Left ventricle myocardium inferior (tissue), 1 donor: ENCODE measurements at regions not wholly inside any gene's neighbourhood (a gene's known extent, or its start where the extent isn't known, plus 50 kb on each side); places are given as distances from the start of the nearest gene placed in this dataset.

Source experiments
- DNase-seq: peaks from one replicate; pipeline ENCODE4 v3.0.0-alpha.2; 2020
- H3K27ac ChIP-seq: fragments of 200-600 bp; replicated peaks from 2 replicates; pipeline ENCODE4 v1.8.0; 2021
- H3K27me3 ChIP-seq: fragments of 200-600 bp; 2 replicates; pipeline ENCODE4 v1.8.0; 2021; ENCODE audit warnings: low read depth
- H3K36me3 ChIP-seq: fragments of 200-600 bp; 2 replicates; pipeline ENCODE4 v1.8.0; 2021
- H3K4me1 ChIP-seq: fragments of 200-600 bp; 2 replicates; pipeline ENCODE4 v1.8.0; 2021
- H3K4me3 ChIP-seq: fragments of 200-600 bp; 2 replicates; pipeline ENCODE4 v1.8.0; 2021; ENCODE audit warnings: mild to moderate bottlenecking, moderate library complexity
- H3K9me3 ChIP-seq: fragments of 200-600 bp; replicated peaks from 2 replicates; pipeline ENCODE4 v1.8.0; 2021
- intact Hi-C: fragments of 100-400 bp; cut with micrococcal nuclease; formaldehyde crosslinking; loops from one replicate; pipeline ENCODE4 v1.11.0; 2022
- TF ChIP-seq, protein P1 (sequence below): fragments of 200-600 bp; IDR thresholded peaks from 2 replicates; pipeline ENCODE4 v1.8.0; 2021; ENCODE audit warnings: antibody characterized with exemption, mild to moderate bottlenecking, borderline replicate concordance
- donor health status: DM: no; HTN: yes; CAD: no; lungs with severe emphysema.

DNA sequence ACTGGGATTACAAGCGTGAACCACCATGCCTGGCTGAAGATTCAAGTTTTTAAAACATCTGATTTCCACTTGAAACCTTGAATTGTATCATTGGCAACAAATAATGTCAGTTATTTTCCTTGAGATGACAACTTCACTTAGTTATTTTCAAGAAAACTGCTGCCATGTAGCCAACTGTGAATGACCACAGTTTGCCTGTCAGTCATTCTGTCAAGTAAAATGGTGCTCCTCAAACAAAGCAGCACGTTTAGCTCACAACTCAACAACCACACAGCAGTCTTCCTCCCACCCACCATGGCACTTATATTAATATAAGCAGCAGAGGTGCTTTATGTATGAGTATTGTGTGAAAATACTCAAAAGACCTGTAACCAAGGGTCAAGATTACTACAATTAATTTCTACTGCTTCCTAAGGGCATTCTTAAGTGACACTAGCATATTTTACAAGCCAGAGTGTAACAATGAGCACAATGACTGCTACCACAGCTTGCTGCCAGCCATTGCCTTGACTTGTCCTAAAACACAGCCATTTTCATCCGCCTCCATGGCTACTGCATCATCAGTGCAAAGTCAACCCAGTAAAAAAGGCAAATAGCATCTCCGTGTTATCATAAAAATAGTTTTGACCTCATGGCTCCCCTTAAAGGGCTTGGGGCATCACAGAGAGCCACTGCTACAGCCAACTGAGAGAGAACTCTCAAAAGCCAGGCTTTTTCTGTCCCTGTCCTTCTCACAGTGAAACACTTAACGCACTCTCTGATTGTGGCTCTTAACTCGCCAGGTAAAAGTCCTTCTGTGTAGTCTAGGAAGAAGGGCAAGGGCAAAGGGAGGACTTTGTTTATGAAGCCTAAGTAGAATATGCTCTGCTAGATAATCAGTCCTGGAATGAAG, 96.4 kb upstream of the TAB2 start:
- no peaks in the 10 kb centered on the region for H3K36me3 ChIP-seq
- peaks cover 12% of the 10 kb centered on the region for H3K4me1 ChIP-seq
- no peak overlapping the region for H3K4me3 ChIP-seq
- H3K27ac ChIP-seq = no peak overlapping the region
- H3K27me3 ChIP-seq = no peaks in the 10 kb centered on the region
- intact Hi-C loops = no loop called here
- TF ChIP-seq, protein P1, sequence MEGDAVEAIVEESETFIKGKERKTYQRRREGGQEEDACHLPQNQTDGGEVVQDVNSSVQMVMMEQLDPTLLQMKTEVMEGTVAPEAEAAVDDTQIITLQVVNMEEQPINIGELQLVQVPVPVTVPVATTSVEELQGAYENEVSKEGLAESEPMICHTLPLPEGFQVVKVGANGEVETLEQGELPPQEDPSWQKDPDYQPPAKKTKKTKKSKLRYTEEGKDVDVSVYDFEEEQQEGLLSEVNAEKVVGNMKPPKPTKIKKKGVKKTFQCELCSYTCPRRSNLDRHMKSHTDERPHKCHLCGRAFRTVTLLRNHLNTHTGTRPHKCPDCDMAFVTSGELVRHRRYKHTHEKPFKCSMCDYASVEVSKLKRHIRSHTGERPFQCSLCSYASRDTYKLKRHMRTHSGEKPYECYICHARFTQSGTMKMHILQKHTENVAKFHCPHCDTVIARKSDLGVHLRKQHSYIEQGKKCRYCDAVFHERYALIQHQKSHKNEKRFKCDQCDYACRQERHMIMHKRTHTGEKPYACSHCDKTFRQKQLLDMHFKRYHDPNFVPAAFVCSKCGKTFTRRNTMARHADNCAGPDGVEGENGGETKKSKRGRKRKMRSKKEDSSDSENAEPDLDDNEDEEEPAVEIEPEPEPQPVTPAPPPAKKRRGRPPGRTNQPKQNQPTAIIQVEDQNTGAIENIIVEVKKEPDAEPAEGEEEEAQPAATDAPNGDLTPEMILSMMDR = no peak
- DNase-seq = no peak
- no peaks in the 10 kb centered on the region for H3K9me3 ChIP-seq

DNA sequence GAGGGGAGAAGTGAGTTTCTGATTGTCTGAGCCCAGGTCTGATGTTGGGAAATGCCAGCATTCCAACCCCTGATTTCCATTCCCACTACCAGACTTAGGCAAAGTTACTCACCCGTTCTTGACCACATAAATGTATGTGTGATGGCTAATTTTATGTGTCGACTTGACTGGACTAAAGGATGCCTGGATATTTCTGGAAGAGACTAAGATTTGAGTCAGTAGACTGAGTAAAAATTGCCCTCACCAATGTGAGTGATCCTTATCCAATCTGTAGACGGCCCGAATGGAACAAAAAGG, 95.8 kb upstream of the TAB2 start:
- no peaks in the 10 kb centered on the region for H3K9me3 ChIP-seq
- no peak overlapping the region for H3K4me3 ChIP-seq
- no peaks in the 10 kb centered on the region for H3K27me3 ChIP-seq
- H3K27ac ChIP-seq = no peak overlapping the region
- no peak for DNase-seq
- TF ChIP-seq, protein P1 = no peak
- peaks cover 12% of the 10 kb centered on the region for H3K4me1 ChIP-seq
- intact Hi-C loops = no loop called here
- H3K36me3 ChIP-seq = no peaks in the 10 kb centered on the region

DNA sequence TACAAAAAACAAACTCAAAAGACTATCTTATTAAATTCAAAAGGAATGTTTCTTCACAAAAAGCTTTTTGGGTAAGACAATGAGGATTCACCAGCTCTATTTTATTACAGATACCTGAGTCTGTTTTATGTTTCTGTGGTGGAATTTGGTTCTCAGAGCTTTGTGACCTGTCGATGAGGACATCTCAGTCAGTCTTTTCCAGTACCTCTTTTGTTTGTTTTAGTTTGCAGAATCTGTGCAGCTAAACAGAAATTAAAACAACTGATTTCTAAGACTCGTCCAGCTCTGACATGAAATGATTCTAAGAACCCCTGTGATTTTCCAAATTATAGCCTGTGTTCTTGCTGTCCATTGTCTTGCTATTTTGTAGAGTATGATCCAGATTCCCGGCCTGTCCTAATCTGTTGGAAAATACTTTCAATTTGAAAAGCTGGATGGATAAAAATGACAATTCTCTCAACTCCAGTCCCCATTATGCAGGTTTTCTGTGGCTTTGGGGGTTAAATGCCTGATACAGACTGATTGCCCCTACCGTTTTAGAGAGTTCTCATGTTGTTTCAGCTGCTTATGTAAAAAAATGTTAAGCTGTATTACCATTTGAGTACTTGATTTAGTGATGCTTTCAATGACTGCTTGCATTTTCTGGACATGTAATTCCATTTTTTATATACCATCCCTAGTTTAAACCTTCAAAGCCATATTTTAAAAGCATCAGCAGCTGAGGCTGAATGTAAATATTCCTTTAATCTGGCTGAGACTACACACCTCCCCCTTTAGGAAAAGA, 94.2 kb upstream of the TAB2 start:
- intact Hi-C loops = no loop called here
- Histone ChIP-seq H3K27ac (no peak overlapping the region), H3K36me3 (no peaks in the 10 kb centered on the region), H3K9me3 (no peaks in the 10 kb centered on the region), H3K4me3 (no peak overlapping the region), H3K4me1 (peaks cover 12% of the 10 kb centered on the region), H3K27me3 (no peaks in the 10 kb centered on the region)
- TF ChIP-seq, protein P1 = no peak
- DNase-seq = no peak

DNA sequence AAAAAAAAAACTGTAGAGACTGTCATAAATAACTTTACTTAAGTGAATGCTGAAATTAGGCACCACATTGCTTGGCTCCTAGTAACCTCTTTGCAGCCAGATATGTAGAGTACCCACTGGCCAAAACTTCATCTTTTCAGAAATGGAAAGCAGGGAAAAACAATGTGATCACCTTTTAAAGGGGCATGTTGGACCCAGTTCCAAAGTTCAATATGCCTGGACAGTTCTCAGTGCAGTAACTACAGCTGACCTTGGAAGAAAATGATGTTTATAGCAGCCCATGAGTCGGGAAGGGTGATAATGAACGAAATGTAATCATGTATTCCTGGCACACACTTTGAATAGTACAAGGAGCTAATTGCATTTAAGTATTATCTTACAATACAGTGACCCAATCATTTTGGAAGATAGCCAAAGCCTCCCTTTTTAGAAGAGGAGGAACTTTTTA, 93.6 kb upstream of the TAB2 start:
- TF ChIP-seq, protein P1 = no peak
- Histone ChIP-seq H3K4me3 (no peak overlapping the region), H3K36me3 (no peaks in the 10 kb centered on the region), H3K27ac (no peak overlapping the region), H3K27me3 (no peaks in the 10 kb centered on the region), H3K4me1 (peaks cover 12% of the 10 kb centered on the region), H3K9me3 (no peaks in the 10 kb centered on the region)
- DNase-seq = no peak
- intact Hi-C loops = no loop called here

DNA sequence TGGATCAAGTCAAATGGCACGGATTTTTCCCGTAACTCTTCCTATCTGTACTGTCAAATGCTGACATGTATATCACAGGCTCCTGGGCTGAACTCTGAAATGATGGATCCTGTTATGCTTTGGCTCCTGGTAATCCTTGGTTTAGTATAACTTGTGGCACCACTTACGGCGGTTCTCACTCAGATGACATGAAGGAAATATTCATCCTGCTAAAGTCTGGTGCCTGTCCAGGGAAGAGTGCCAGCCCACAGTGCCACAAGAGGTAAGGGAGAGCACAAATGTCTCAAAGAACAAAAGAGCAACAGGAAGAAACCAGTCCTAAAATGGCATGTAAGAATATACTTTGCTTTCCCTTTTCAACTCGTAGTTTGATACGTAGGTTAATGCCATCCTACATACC, 93.1 kb upstream of the TAB2 start:
- no peaks in the 10 kb centered on the region for H3K9me3 ChIP-seq
- DNase-seq = no peak

More for the DNA sequence above, 93.1 kb upstream of the TAB2 start:
- TF ChIP-seq, protein P1 = no peak
- H3K27me3 ChIP-seq = no peaks in the 10 kb centered on the region
- intact Hi-C loops = no loop called here
- H3K36me3 ChIP-seq = no peaks in the 10 kb centered on the region
- H3K27ac ChIP-seq = no peak overlapping the region
- peaks cover 12% of the 10 kb centered on the region for H3K4me1 ChIP-seq
- no peak overlapping the region for H3K4me3 ChIP-seq
